Esophagus muscularis mucosa (tissue), 4 donors: ENCODE measurements at regions not wholly inside any gene's neighbourhood (a gene's known extent, or its start where the extent isn't known, plus 50 kb on each side); places are given as distances from the start of the nearest gene placed in this dataset.

Experiments used
- DNase-seq: peaks from one replicate; pipeline ENCODE4 v3.0.0-alpha.2; 2017; ENCODE audit errors: extremely low spot score
- H3K27ac ChIP-seq, 4 donors: fragments of 200-600 bp; sonication (generic); replicated peaks in 1 of 4; 1 replicate in 3 of 4; 2 replicates in 1 of 4; pipeline ENCODE4 v1.5.1; 2016 to 2019; ENCODE audit warnings: mild to moderate bottlenecking in 1 of 4
- H3K27me3 ChIP-seq, 4 donors: fragments of 200-600 bp; sonication (generic); one replicate each; pipeline versions ENCODE4 v1.5.1 to v1.6.0; 2016 to 2019
- H3K36me3 ChIP-seq, 4 donors: fragments of 200-600 bp; sonication (generic); one replicate each; pipeline ENCODE4 v1.5.1; 2016 to 2019
- H3K4me1 ChIP-seq, 4 donors: fragments of 200-600 bp; sonication (generic); one replicate each; pipeline ENCODE4 v1.5.1; 2016 to 2019
- H3K4me3 ChIP-seq, 4 donors: fragments of 200-600 bp; sonication (generic); 1 replicate in 2 of 4; 2 replicates in 2 of 4; pipeline ENCODE4 v1.5.1; 2016 to 2019; ENCODE audit warnings: mild to moderate bottlenecking in 4 of 4, moderate library complexity in 1 of 4
- H3K9me3 ChIP-seq, 4 donors: fragments of 200-600 bp; sonication (generic); 1 replicate in 3 of 4; 2 replicates in 1 of 4; pipeline ENCODE4 v1.5.1; 2016 to 2019
- CTCF ChIP-seq, 3 experiments: fragments of 200-600 bp in 2 of 3; fragments of 450-650 bp in 1 of 3; sonication (generic) in 2 of 3; IDR thresholded peaks; one replicate each; pipeline ENCODE4 v1.5.1; 2017 to 2019; ENCODE audit warnings: antibody characterized with exemption in 3 of 3, mild to moderate bottlenecking in 2 of 3, moderate library complexity in 1 of 3
- EP300 ChIP-seq: sonication (generic); formaldehyde crosslinking; IDR thresholded peaks from one replicate; pipeline ENCODE4 v1.6.1; 2017; ENCODE audit warnings: antibody characterized with exemption
- POLR2A ChIP-seq: fragments of 450-650 bp; IDR thresholded peaks from one replicate; pipeline ENCODE4 v1.6.1; 2017; ENCODE audit warnings: antibody characterized with exemption, moderate library complexity, mild to moderate bottlenecking, low read depth
- POLR2AphosphoS5 ChIP-seq, 2 donors: sonication (generic); formaldehyde crosslinking; IDR thresholded peaks; one replicate each; pipeline ENCODE4 v1.6.1; 2017; ENCODE audit warnings: antibody characterized with exemption in 2 of 2
- WGBS: methylation state at CpG from one replicate; pipeline ENCODE4 v1.1.5; 2018; 5-methylcytosine and 5-hydroxymethylcytosine counted together
- intact Hi-C: fragments of 100-400 bp; cut with DNase I; formaldehyde crosslinking; loops from one replicate; pipeline ENCODE4 v1.15.1; 2023

GRCh38 chr22:48515571-48516200, 1312.0 kb downstream of the BRD1 start:
- Histone ChIP-seq H3K27me3 (peaks cover 0 to 35% (median 0%) of the 10 kb centered on the region in 4 donors), H3K36me3 (no peaks in the 10 kb centered on the region), H3K9me3 (no peaks in the 10 kb centered on the region), H3K27ac (no peak overlapping the region), H3K4me1 (no peaks in the 10 kb centered on the region), H3K4me3 (no peak overlapping the region)
- TF ChIP-seq POLR2AphosphoS5 (IDR thresholded peaks at IDR 0.05) (no peak), POLR2A (no peak), CTCF (IDR thresholded peaks at IDR 0.05) (no peak), EP300 (no peak)
- DNase-seq, result no peak
- WGBS, result 93% methylated on average over 23 of the region's 24 CpGs
- intact Hi-C loops, result no loop called here

DNA sequence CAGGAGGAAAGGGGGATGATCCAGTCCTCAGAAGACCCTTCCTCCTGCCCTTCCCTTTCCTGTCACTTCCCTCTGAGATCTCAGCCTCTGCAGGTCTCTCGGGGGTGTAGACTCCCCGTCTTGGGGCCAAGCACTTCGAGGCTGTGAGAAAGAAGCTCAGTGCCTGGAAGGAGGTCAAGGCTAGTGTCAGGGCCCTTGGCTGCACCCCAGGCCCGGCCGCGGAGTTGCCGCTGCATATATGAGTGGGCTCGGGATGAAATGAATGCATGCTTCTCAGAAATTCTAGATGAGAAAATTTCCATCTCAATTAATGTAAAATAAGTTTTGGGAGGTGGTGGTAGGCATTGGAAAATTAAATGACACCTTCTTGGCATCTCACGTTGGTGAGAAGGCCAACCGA, 1313.7 kb downstream of the BRD1 start:
- Histone ChIP-seq H3K36me3 (no peaks in the 10 kb centered on the region), H3K27ac (no peak overlapping the region), H3K9me3 (no peaks in the 10 kb centered on the region), H3K4me1 (no peaks in the 10 kb centered on the region), H3K27me3 (peaks cover 0 to 29% (median 0%) of the 10 kb centered on the region in 4 donors), H3K4me3 (no peak overlapping the region)
- no peak for DNase-seq
- WGBS, result 72% methylated on average over 10 of the region's 10 CpGs
- TF ChIP-seq CTCF (IDR thresholded peaks at IDR 0.05) (no peak), EP300 (no peak), POLR2A (no peak), POLR2AphosphoS5 (IDR thresholded peaks at IDR 0.05) (no peak)
- intact Hi-C loops, result no loop called here

DNA sequence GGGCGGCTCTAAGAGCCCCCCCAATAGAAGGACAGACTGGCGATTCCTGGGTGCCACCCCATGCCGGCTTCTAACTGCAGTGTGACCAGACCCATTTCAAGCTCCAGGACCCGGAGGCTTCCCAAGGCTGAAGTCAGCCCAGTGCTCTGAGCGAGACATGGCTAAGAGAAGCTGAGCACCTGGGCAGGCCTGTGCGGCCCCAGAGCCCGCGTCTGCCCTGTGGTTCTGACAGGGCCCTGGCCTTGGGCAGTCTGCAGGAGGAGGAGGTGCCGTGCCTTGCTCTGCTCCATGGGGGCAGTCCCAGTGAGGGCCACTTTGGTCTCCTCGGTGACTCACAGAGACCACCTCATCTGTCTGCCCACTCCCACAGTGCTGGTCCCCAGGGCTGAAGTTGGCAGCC, 1314.2 kb downstream of the BRD1 start:
- Histone ChIP-seq H3K9me3 (no peaks in the 10 kb centered on the region), H3K36me3 (no peaks in the 10 kb centered on the region), H3K4me3 (no peak overlapping the region), H3K4me1 (no peaks in the 10 kb centered on the region), H3K27ac (no peak overlapping the region), H3K27me3 (peaks cover 0 to 27% (median 0%) of the 10 kb centered on the region in 4 donors)
- WGBS, result 90% methylated on average over 2 of the region's 10 CpGs
- DNase-seq, result no peak
- intact Hi-C loops, result no loop called here
- TF ChIP-seq CTCF (IDR thresholded peaks at IDR 0.05), result no peak
- TF ChIP-seq POLR2A, result no peak
- TF ChIP-seq EP300, result no peak
- TF ChIP-seq POLR2AphosphoS5 (IDR thresholded peaks at IDR 0.05), result no peak

- intact Hi-C loops, result no loop called here
- Histone ChIP-seq H3K9me3 (no peaks in the 10 kb centered on the region), H3K4me1 (no peaks in the 10 kb centered on the region), H3K36me3 (no peaks in the 10 kb centered on the region), H3K27ac (no peak overlapping the region), H3K4me3 (no peak overlapping the region), H3K27me3 (peaks cover 0 to 36% (median 0%) of the 10 kb centered on the region in 4 donors)
- no peak for DNase-seq
- TF ChIP-seq POLR2A (no peak), EP300 (no peak), CTCF (IDR thresholded peaks at IDR 0.05) (no peak), POLR2AphosphoS5 (IDR thresholded peaks at IDR 0.05) (no peak)
- WGBS, result 69% methylated on average over 7 of the region's 23 CpGs
Observed at GRCh38 chr22:48511781-48512327, 1315.8 kb downstream of the BRD1 start.
